ENCODE measurements at regions not wholly inside any gene's neighbourhood (a gene's known extent, or its start where the extent isn't known, plus 50 kb on each side); places are given as distances from the start of the nearest gene placed in this dataset.

GRCh38 chr13:108375034-108375433, 105.5 kb downstream of the TNFSF13B start:
- Histone ChIP-seq H2BK20ac (ENCODE audit: low read depth, low read length, poor library complexity, severe bottlenecking) (no peak overlapping the region), H3K18ac (ENCODE audit: insufficient read length, low read depth, low read length) (no peak overlapping the region), H3K4ac (ENCODE audit: low read depth, low read length) (no peak overlapping the region), H4K5ac (ENCODE audit: insufficient read length, low read depth, low read length) (no peak overlapping the region), H2BK15ac (ENCODE audit: low read depth, low read length) (no peak overlapping the region), H3K9me3 (ENCODE audit: control insufficient read depth, low read depth, low read length) (no peaks in the 10 kb centered on the region), H3K4me2 (ENCODE audit: insufficient read depth, insufficient read length, low read length) (no peak overlapping the region), H4K8ac (replicated peaks; ENCODE audit: insufficient read length, low read depth, low read length) (no peak overlapping the region), H3K23me2 (ENCODE audit: insufficient read length, low read depth, low read length, poor library complexity, severe bottlenecking) (no peaks in the 10 kb centered on the region), H3K27me3 (ENCODE audit: insufficient read depth, low read length) (no peaks in the 10 kb centered on the region), H3K4me1 (ENCODE audit: insufficient read depth, low read length) (no peaks in the 10 kb centered on the region), H3K56ac (ENCODE audit: insufficient read length, low read depth, low read length) (no peak overlapping the region), H3K14ac (ENCODE audit: insufficient read depth, low read length) (no peak overlapping the region), H3K23ac (ENCODE audit: insufficient read length, low read depth, low read length) (no peak overlapping the region), H4K20me1 (ENCODE audit: control insufficient read depth, insufficient read depth, insufficient read length) (no peaks in the 10 kb centered on the region), H3K9ac (ENCODE audit: extremely low read depth, insufficient read length, low read length) (no peak overlapping the region), H2BK5ac (ENCODE audit: insufficient read length, low read length) (no peak overlapping the region), H3T11ph (ENCODE audit: low read length) (no peak overlapping the region), H4K91ac (ENCODE audit: insufficient read length, low read depth, low read length) (no peak overlapping the region), H2BK12ac (ENCODE audit: insufficient read length, low read depth, low read length) (no peak overlapping the region), H2AK5ac (ENCODE audit: insufficient read length, low read length) (no peak overlapping the region), H2AFZ (ENCODE audit: low read length) (no peak overlapping the region), H3K79me1 (ENCODE audit: insufficient read depth, low read depth, low read length, poor library complexity, severe bottlenecking) (no peaks in the 10 kb centered on the region), H3K79me2 (ENCODE audit: insufficient read depth, low read length) (no peaks in the 10 kb centered on the region), H2BK120ac (ENCODE audit: low read depth, low read length, poor library complexity, severe bottlenecking) (no peak overlapping the region), H3K27ac (ENCODE audit: insufficient read length, low read depth, low read length) (no peak overlapping the region)
- no peak for DNase-seq
- Mint-ChIP-seq H3K4me1 (no peaks in the 10 kb centered on the region), H3K36me3 (ENCODE audit: insufficient read depth in 1 of 3, low read depth in 3 of 3) (no peaks in the 10 kb centered on the region), H3K9me3 (peaks cover 7 to 11% of the 10 kb centered on the region in 2 experiments; a peak in 4 of 5 replicates), H3K4me3 (no peak overlapping the region), H3K27ac (no peak overlapping the region), H3K27me3 (ENCODE audit: low read depth) (peaks cover 4% of the 10 kb centered on the region)
- no peak for TF ChIP-seq CTCF (conservative IDR thresholded peaks at IDR 0.05)
- WGBS (ENCODE audit: extremely low coverage, insufficient read length, low lambda C conversion rate) = no CpG with 5 or more reads among the region's 2 CpGs
